ENCODE measurements at regions not wholly inside any gene's neighbourhood (a gene's known extent, or its start where the extent isn't known, plus 50 kb on each side); places are given as distances from the start of the nearest gene placed in this dataset.

DNA sequence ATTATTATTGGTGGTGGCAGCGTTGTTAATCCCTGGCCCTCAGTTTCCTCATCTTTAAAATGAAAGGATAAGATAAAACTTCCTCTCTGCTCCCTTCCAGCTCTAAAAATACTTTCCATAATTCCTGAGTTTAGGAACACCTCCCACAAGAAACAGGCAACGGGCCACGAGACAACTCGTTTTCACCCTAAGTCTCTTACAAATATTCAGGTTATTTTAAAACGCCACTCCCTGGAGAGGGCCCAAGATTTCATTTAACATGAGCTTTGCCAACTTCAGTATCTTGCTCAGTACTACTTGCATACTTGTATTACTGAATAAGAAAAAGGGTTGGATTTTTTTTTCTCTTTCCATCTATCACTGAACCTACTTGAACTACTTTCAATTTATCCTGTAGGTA, 611.1 kb upstream of the FANCL start:
- no peaks in the 10 kb centered on the region for H3K27me3 ChIP-seq (replicated peaks in 1 of 4; ENCODE audit: control insufficient read depth in 3 of 4, extremely low read depth in 1 of 4, insufficient read depth in 3 of 4, low read length in 3 of 4)
- no peak overlapping the region for H3K4ac ChIP-seq (replicated peaks; ENCODE audit: insufficient read length, low read depth, low read length)
- H3K27ac ChIP-seq (ENCODE audit: low read depth, low read length), result no peak overlapping the region
- WGBS, 2 experiments (ENCODE audit: extremely low coverage in 1 of 2, insufficient coverage in 1 of 2, insufficient read length in 1 of 2, insufficient replicate concordance in 2 of 2, low coverage in 1 of 2, low lambda C conversion rate in 2 of 2, missing lambda C conversion rate in 1 of 2), result 86% methylated on average over 5 of the region's 5 CpGs; no CpG with 5 or more reads in 1 of the 2 experiments
- no peaks in the 10 kb centered on the region for H3K79me2 ChIP-seq (ENCODE audit: control insufficient read depth in 1 of 2, insufficient read depth in 2 of 2, low read length in 2 of 2)
- no peaks in the 10 kb centered on the region for H4K20me1 ChIP-seq (replicated peaks in 1 of 2; ENCODE audit: control insufficient read depth in 1 of 2, insufficient read depth in 2 of 2, low read length in 2 of 2)
- DNase-seq (ENCODE audit: low read depth in 1 of 2, low spot score in 2 of 2) (no peak), FAIRE-seq (no peak)
- H3K36me3 ChIP-seq (ENCODE audit: control insufficient read depth in 2 of 4, insufficient read depth in 4 of 4, low read length in 3 of 4), result no peaks in the 10 kb centered on the region
- H2BK120ac ChIP-seq (replicated peaks; ENCODE audit: low read depth, low read length), result no peak overlapping the region
- no peak overlapping the region for H2BK20ac ChIP-seq (ENCODE audit: low read length)
- no peak overlapping the region for H2BK15ac ChIP-seq (ENCODE audit: low read length)
- H4K91ac ChIP-seq (replicated peaks; ENCODE audit: insufficient read length, low read length), result no peak overlapping the region
- H3K4me3 ChIP-seq (ENCODE audit: extremely low read depth in 1 of 4, insufficient read depth in 2 of 4, low read depth in 3 of 4, low read length in 4 of 4), result no peak overlapping the region
- H2AFZ ChIP-seq (ENCODE audit: low read length), result no peak overlapping the region
- no peak overlapping the region for H2BK12ac ChIP-seq (ENCODE audit: low read depth, low read length)
- no peaks in the 10 kb centered on the region for H3K9me3 ChIP-seq (ENCODE audit: insufficient read depth in 2 of 2, low read depth in 1 of 2, low read length in 1 of 2)
- H3K18ac ChIP-seq (ENCODE audit: extremely low read depth, low read length), result no peak overlapping the region
- no peaks in the 10 kb centered on the region for H3K79me1 ChIP-seq (ENCODE audit: low read depth, low read length)
- ChIA-PET CTCF (ENCODE audit: partially characterized antibody) (interaction anchor here (0.7 to 0.9 kb wide), 3 partner anchors 14 to 449 kb away, joined by 3 to 4 read pairs (median 3); no protein-coding TSS in a partner anchor), POLR2A (ENCODE audit: partially characterized antibody) (no interaction called here)
- no peaks in the 10 kb centered on the region for H3K23me2 ChIP-seq (ENCODE audit: low read depth, low read length)
- no peak overlapping the region for H3K23ac ChIP-seq (ENCODE audit: insufficient read length)
- no peak overlapping the region for H3K9ac ChIP-seq (replicated peaks in 1 of 4; ENCODE audit: extremely low read depth in 1 of 4, low read depth in 3 of 4, low read length in 3 of 4)
- H3K14ac ChIP-seq (ENCODE audit: insufficient read length), result no peak overlapping the region
- no peak overlapping the region for H4K5ac ChIP-seq (ENCODE audit: insufficient read length, low read depth, low read length)
- H3K4me1 ChIP-seq (replicated peaks in 1 of 4; ENCODE audit: control insufficient read depth in 3 of 4, insufficient read depth in 4 of 4, low read length in 3 of 4), result no peaks in the 10 kb centered on the region; a peak in 2 of 7 replicates
- H2AK5ac ChIP-seq (ENCODE audit: low read depth, low read length), result no peak overlapping the region
- no peak overlapping the region for H3K4me2 ChIP-seq (ENCODE audit: insufficient read depth in 1 of 2, low read depth in 2 of 2, low read length in 2 of 2)
- H3K56ac ChIP-seq (replicated peaks; ENCODE audit: insufficient read length, low read depth, low read length), result no peak overlapping the region
- H2BK5ac ChIP-seq (ENCODE audit: low read depth, low read length), result no peak overlapping the region
- no peak overlapping the region for H4K8ac ChIP-seq (ENCODE audit: extremely low read depth, insufficient read depth, low read length)
- TF ChIP-seq SP2 (IDR thresholded peaks at IDR 0.05; ENCODE audit: low read length) (no peak), CTCF (IDR thresholded peaks at IDR 0.05; ENCODE audit: control extremely low read depth in 1 of 3, insufficient read depth in 1 of 3, low read depth in 1 of 3, low read length in 3 of 3) (no peak), SP4 (IDR thresholded peaks at IDR 0.05; ENCODE audit: low read length) (no peak), ZNF274 (IDR thresholded peaks at IDR 0.05; ENCODE audit: borderline replicate concordance, extremely low read depth, low read length) (no peak), MAFK (IDR thresholded peaks at IDR 0.05; ENCODE audit: low read depth, low read length) (no peak), MAX (IDR thresholded peaks at IDR 0.05) (no peak), EGR1 (IDR thresholded peaks at IDR 0.05; ENCODE audit: borderline replicate concordance, low read depth, low read length) (no peak), HDAC6 (IDR thresholded peaks at IDR 0.05; ENCODE audit: low read depth, low read length) (no peak), EZH2 (IDR thresholded peaks at IDR 0.05; ENCODE audit: low read depth, low read length, severe bottlenecking) (no peak), CHD1 (IDR thresholded peaks at IDR 0.05; ENCODE audit: low read depth, low read length) (no peak), ASH2L (IDR thresholded peaks at IDR 0.05; ENCODE audit: low read length) (no peak), JUND (IDR thresholded peaks at IDR 0.05; ENCODE audit: low read length) (no peak), GABPA (IDR thresholded peaks at IDR 0.05; ENCODE audit: borderline replicate concordance, insufficient read depth, low read length) (no peak)
